Ovary (tissue), 7 donors: ENCODE measurements at regions not wholly inside any gene's neighbourhood (a gene's known extent, or its start where the extent isn't known, plus 50 kb on each side); places are given as distances from the start of the nearest gene placed in this dataset.

Experiments
- DNase-seq, 5 donors: peaks; one replicate each; pipeline ENCODE4 v3.0.0-alpha.2; 2019 to 2020
- H3K27ac ChIP-seq, 2 donors: fragments of 200-600 bp; one replicate each; pipeline versions ENCODE4 v1.5.1 to v1.8.0; 2019 to 2022
- H3K27me3 ChIP-seq: fragments of 200-600 bp; one replicate; pipeline ENCODE4 v1.8.0; 2022
- H3K36me3 ChIP-seq: fragments of 200-600 bp; sonication (generic); one replicate; pipeline ENCODE4 v1.5.1; 2019
- H3K4me1 ChIP-seq: one replicate; pipeline ENCODE4 v1.8.1; 2013; ENCODE audit warnings: mild to moderate bottlenecking, moderate library complexity; ENCODE audit not compliant: insufficient read depth
- H3K4me3 ChIP-seq: fragments of 200-600 bp; sonication (generic); one replicate; pipeline ENCODE4 v1.5.1; 2017
- H3K9me3 ChIP-seq, 2 donors: fragments of 200-600 bp in 1 of 2; sonication (generic) in 1 of 2; one replicate each; pipeline versions ENCODE4 v1.5.1 to v1.8.1; 2013 to 2019; ENCODE audit warnings: mild to moderate bottlenecking in 1 of 2, moderate library complexity in 1 of 2
- EP300 ChIP-seq: sonication (generic); formaldehyde crosslinking; IDR thresholded peaks from one replicate; pipeline ENCODE4 v1.6.1; 2017; ENCODE audit warnings: antibody characterized with exemption
- POLR2A ChIP-seq: fragments of 450-650 bp; IDR thresholded peaks from one replicate; pipeline ENCODE4 v1.6.1; 2017; ENCODE audit warnings: antibody characterized with exemption, mild to moderate bottlenecking, moderate library complexity
- WGBS, 3 donors: extraction: QIAGEN DNeasy Blood & Tissue Kit in 1 of 3; methylation state at CpG; one replicate each; pipeline versions ENCODE4 v1.1.5 to v1.1.7; 2013 to 2017; 5-methylcytosine and 5-hydroxymethylcytosine counted together
- intact Hi-C, 4 donors: fragments of 100-400 bp; cut with DNase I; formaldehyde crosslinking; loops; one replicate each; pipeline versions ENCODE4 v1.11.0 to v1.15.1; 2022 to 2023
- TF ChIP-seq, protein P1 (sequence below), 3 donors: fragments of 450-650 bp in 2 of 3; fragments of 200-600 bp in 1 of 3; IDR thresholded peaks; one replicate each; pipeline versions ENCODE4 v1.5.1 to v1.8.0; 2016 to 2022; ENCODE audit warnings: antibody characterized with exemption in 3 of 3, mild to moderate bottlenecking in 1 of 3
- donor health status: DM: no; HTN: no; CAD: no; lungs with moderate emphysema.
- donor health status: DM: no; HTN: no; CAD: no.
- donor health status: Bipolar disorder and iron deficiency.
- donor health status: DM: no; HTN: no; CAD: no.
- donor health status: DM: yes; HTN: yes; CAD: no.

GRCh38 chr3:174488527-174488926 is 370.6 kb upstream of the NAALADL2 start:
- TF ChIP-seq, protein P1, sequence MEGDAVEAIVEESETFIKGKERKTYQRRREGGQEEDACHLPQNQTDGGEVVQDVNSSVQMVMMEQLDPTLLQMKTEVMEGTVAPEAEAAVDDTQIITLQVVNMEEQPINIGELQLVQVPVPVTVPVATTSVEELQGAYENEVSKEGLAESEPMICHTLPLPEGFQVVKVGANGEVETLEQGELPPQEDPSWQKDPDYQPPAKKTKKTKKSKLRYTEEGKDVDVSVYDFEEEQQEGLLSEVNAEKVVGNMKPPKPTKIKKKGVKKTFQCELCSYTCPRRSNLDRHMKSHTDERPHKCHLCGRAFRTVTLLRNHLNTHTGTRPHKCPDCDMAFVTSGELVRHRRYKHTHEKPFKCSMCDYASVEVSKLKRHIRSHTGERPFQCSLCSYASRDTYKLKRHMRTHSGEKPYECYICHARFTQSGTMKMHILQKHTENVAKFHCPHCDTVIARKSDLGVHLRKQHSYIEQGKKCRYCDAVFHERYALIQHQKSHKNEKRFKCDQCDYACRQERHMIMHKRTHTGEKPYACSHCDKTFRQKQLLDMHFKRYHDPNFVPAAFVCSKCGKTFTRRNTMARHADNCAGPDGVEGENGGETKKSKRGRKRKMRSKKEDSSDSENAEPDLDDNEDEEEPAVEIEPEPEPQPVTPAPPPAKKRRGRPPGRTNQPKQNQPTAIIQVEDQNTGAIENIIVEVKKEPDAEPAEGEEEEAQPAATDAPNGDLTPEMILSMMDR (IDR thresholded peaks at IDR 0.05), result no peak
- no peak for TF ChIP-seq POLR2A
- no peak for TF ChIP-seq EP300
- Histone ChIP-seq H3K4me1 (no peaks in the 10 kb centered on the region), H3K4me3 (no peak overlapping the region), H3K27ac (no peak overlapping the region), H3K36me3 (no peaks in the 10 kb centered on the region), H3K9me3 (no peaks in the 10 kb centered on the region), H3K27me3 (no peaks in the 10 kb centered on the region)
- 83 to 98% (median 95%) methylated on average over 2 of the region's 2 CpGs for WGBS, 3 donors
- intact Hi-C loops, result no loop called here
- DNase-seq, result no peak

- Histone ChIP-seq H3K4me3 (no peak overlapping the region), H3K36me3 (no peaks in the 10 kb centered on the region), H3K27me3 (no peaks in the 10 kb centered on the region), H3K9me3 (no peaks in the 10 kb centered on the region), H3K4me1 (peaks cover 1% of the 10 kb centered on the region), H3K27ac (no peak overlapping the region)
- WGBS, 3 donors, result 38 to 55% (median 53%) methylated on average over 4 of the region's 4 CpGs
- TF ChIP-seq, protein P1 (IDR thresholded peaks at IDR 0.05), result no peak
- no peak for TF ChIP-seq POLR2A
- no peak for TF ChIP-seq EP300
- DNase-seq, result no peak
- intact Hi-C loops, result no loop called here
Observed at GRCh38 chr3:174495311-174495710, 363.8 kb upstream of the NAALADL2 start.

GRCh38 chr3:174495928-174496327 is 363.2 kb upstream of the NAALADL2 start:
- 14 to 57% (median 33%) methylated on average over 1 of the region's 1 CpG for WGBS, 3 donors
- peak in 1 of 5 donors; percentile 21 for DNase-seq
- H3K27ac ChIP-seq, result no peak overlapping the region
- no peaks in the 10 kb centered on the region for H3K36me3 ChIP-seq
- peaks cover 1% of the 10 kb centered on the region for H3K4me1 ChIP-seq
- H3K27me3 ChIP-seq, result no peaks in the 10 kb centered on the region
- intact Hi-C loops, result no loop called here
- no peak overlapping the region for H3K4me3 ChIP-seq
- TF ChIP-seq, protein P1 (IDR thresholded peaks at IDR 0.05), result no peak
- TF ChIP-seq POLR2A, result no peak
- no peak for TF ChIP-seq EP300
- no peaks in the 10 kb centered on the region for H3K9me3 ChIP-seq

DNA sequence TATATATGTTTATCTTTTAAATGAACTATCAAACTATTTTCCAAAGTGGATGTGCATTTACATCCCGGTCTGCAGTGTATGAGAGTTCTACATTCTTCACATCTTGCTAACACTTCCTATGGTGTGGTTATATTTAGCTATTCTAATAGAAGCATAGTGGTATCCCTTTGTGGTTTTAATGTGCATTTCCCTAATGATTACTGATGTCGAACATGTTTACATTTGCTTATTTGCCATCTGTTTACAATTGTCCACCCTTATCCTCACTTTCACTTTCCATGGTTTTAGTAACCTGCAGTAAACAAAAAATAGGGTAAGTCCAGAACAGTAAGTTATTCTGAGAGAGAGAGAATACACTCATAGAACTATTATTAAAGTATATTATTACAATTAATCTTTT is 360.5 kb upstream of the NAALADL2 start:
- H3K4me3 ChIP-seq, result no peak overlapping the region
- H3K36me3 ChIP-seq, result no peaks in the 10 kb centered on the region
- no peak overlapping the region for H3K27ac ChIP-seq
- H3K27me3 ChIP-seq, result no peaks in the 10 kb centered on the region
- peaks cover 1% of the 10 kb centered on the region for H3K4me1 ChIP-seq
- intact Hi-C loops, result no loop called here
- 23 to 35% (median 32%) methylated on average over 2 of the region's 2 CpGs for WGBS, 3 donors
- H3K9me3 ChIP-seq, result no peaks in the 10 kb centered on the region
- DNase-seq, result no peak
- TF ChIP-seq EP300 (no peak), POLR2A (no peak)
- TF ChIP-seq, protein P1 (IDR thresholded peaks at IDR 0.05), result no peak

- no peak for DNase-seq
- no peaks in the 10 kb centered on the region for H3K36me3 ChIP-seq
- no peak for TF ChIP-seq POLR2A
- TF ChIP-seq, protein P1 (IDR thresholded peaks at IDR 0.05), result no peak
- TF ChIP-seq EP300, result no peak
- 51 to 74% (median 56%) methylated on average over 1 of the region's 1 CpG for WGBS, 3 donors
- no peak overlapping the region for H3K4me3 ChIP-seq
- no peak overlapping the region for H3K27ac ChIP-seq
- H3K9me3 ChIP-seq, result no peaks in the 10 kb centered on the region
- H3K27me3 ChIP-seq, result no peaks in the 10 kb centered on the region
- intact Hi-C loops, result no loop called here
- no peaks in the 10 kb centered on the region for H3K4me1 ChIP-seq
Observed at GRCh38 chr3:174505266-174505665, 353.9 kb upstream of the NAALADL2 start.
